Aorta (tissue), 5 donors: ENCODE measurements at regions not wholly inside any gene's neighbourhood (a gene's known extent, or its start where the extent isn't known, plus 50 kb on each side); places are given as distances from the start of the nearest gene placed in this dataset.

Source experiments
- ATAC-seq: fragments of 200-7000 bp; cut with Tn5 transposase; one replicate; pipeline ENCODE4 v1.9.1; 2022; ENCODE audit warnings: moderate library complexity; ENCODE audit not compliant: low FRiP score
- DNase-seq, 2 donors: peaks; one replicate each; pipeline ENCODE4 v3.0.0-alpha.2; 2020
- H3K27ac ChIP-seq, 2 donors: one replicate each; pipeline ENCODE4 v1.5.1; 2013; ENCODE audit warnings: low read length in 2 of 2, mild to moderate bottlenecking in 2 of 2, moderate library complexity in 2 of 2, control low read depth in 1 of 2, inconsistent platforms in 1 of 2, low read depth in 1 of 2
- H3K27me3 ChIP-seq, 2 donors: one replicate each; pipeline ENCODE4 v1.6.1; 2013; ENCODE audit warnings: control low read depth in 1 of 2, low read length in 1 of 2, mild to moderate bottlenecking in 1 of 2, moderate library complexity in 1 of 2; ENCODE audit not compliant: insufficient read depth in 2 of 2, control insufficient read depth in 1 of 2
- H3K36me3 ChIP-seq, 2 donors: one replicate each; pipeline ENCODE4 v1.6.1; 2013; ENCODE audit warnings: control low read depth in 1 of 2, low read length in 1 of 2, mild to moderate bottlenecking in 1 of 2; ENCODE audit not compliant: insufficient read depth in 2 of 2, control insufficient read depth in 1 of 2
- H3K4me1 ChIP-seq, 2 donors: one replicate each; pipeline ENCODE4 v1.6.1; 2013; ENCODE audit warnings: low read length in 2 of 2, control low read depth in 1 of 2, mild to moderate bottlenecking in 1 of 2, moderate library complexity in 1 of 2; ENCODE audit not compliant: insufficient read depth in 2 of 2, control insufficient read depth in 1 of 2
- H3K4me3 ChIP-seq, 2 donors: one replicate each; pipeline ENCODE4 v1.5.1; 2013; ENCODE audit warnings: low read length in 2 of 2, control low read depth in 1 of 2, mild to moderate bottlenecking in 1 of 2
- H3K9me3 ChIP-seq: one replicate; pipeline ENCODE4 v1.6.1; 2013; ENCODE audit warnings: mild to moderate bottlenecking, low read length; ENCODE audit not compliant: control insufficient read depth
- WGBS, 2 donors: extraction: QIAGEN DNeasy Blood & Tissue Kit; methylation state at CpG; one replicate each; pipeline ENCODE4 v1.1.7; 2013; 5-methylcytosine and 5-hydroxymethylcytosine counted together
- intact Hi-C, 2 donors: fragments of 100-400 bp; cut with DNase I; formaldehyde crosslinking; loops; one replicate each; pipeline versions ENCODE4 v1.14.2 to v1.15.0; 2022
- donor health status: healthy with polysubstance abuse.
- donor health status: Bipolar disorder and iron deficiency.
- donor health status: DM: no; HTN: no; CAD: no.
- donor health status: DM: no; HTN: no; CAD: no.
- donor health status: DM: yes; HTN: yes; CAD: no.

DNA sequence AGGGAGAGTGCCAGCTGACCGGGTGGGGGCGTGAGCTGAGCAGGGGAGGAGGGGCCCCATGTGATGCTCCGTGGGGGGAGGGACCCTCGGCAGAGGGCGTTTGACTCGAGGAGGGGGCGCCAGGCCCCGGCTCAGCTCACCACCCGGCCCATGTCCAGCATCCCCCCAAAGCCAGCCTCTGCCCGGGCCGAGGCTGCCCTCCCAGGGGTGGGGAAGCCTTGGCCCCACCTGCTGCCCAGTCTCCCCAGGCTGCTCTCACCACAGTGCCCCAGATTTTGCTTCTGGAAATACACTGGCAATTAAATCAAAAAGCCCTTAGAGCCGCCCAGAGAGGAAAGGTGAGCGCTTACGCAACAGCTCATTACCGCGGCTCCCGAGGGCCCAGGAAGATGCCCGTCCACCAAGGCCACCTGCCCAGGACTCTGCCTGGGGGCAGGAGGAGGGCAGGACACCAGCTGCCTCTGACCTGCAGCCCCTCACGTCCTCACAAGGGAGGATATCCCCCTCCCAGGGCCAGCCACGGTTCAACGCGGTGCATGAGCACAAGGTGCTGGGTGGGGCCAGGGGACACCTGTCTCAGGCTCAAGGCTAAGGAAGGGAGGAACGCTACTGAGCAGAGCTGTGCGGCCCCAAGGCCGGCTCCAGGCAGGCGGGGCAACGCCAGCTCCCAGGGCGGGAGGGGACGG, 70.0 kb upstream of the INPP5A start:
- DNase-seq (peak; percentile 40 to 70), ATAC-seq (no peak)
- Histone ChIP-seq H3K27ac (no peak overlapping the region), H3K9me3 (no peaks in the 10 kb centered on the region), H3K27me3 (no peaks in the 10 kb centered on the region), H3K4me1 (no peaks in the 10 kb centered on the region), H3K36me3 (no peaks in the 10 kb centered on the region), H3K4me3 (no peak overlapping the region)
- intact Hi-C loops, result loop anchor here in 1 of 2 donors (5.0 kb wide), 1 partner anchor 35 kb away; no protein-coding TSS in a partner anchor
- 89 to 90% methylated on average over 29 of the region's 29 CpGs for WGBS, 2 donors

DNA sequence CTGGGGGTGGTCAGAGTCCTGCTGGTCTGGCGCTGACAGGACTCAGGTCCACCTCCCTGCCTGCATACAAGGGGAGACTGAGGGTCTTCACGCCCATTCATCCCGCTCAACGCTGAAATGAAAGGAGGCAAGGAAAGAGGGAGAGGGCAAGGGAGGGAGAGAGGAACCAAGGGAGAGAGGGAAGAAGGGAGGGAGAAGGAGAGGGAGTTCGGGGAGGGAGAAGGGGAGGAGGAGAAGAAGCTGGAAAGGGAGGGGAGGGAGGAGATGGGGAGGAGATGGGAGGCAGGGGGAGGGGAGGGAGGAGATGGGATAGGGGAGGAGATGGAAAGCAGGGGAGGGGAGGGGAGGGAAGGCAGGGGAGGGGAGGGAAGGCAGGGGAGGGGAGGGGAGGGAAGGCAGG, 69.4 kb upstream of the INPP5A start:
- no peaks in the 10 kb centered on the region for H3K9me3 ChIP-seq
- DNase-seq (no peak), ATAC-seq (no peak)
- no peak overlapping the region for H3K27ac ChIP-seq
- H3K36me3 ChIP-seq, result no peaks in the 10 kb centered on the region
- intact Hi-C loops, result loop anchor here in 1 of 2 donors (5.0 kb wide), 1 partner anchor 34 kb away; no protein-coding TSS in a partner anchor
- no peaks in the 10 kb centered on the region for H3K27me3 ChIP-seq
- no peaks in the 10 kb centered on the region for H3K4me1 ChIP-seq
- WGBS, 2 donors, result 72 to 79% methylated on average over 5 of the region's 5 CpGs
- no peak overlapping the region for H3K4me3 ChIP-seq

DNA sequence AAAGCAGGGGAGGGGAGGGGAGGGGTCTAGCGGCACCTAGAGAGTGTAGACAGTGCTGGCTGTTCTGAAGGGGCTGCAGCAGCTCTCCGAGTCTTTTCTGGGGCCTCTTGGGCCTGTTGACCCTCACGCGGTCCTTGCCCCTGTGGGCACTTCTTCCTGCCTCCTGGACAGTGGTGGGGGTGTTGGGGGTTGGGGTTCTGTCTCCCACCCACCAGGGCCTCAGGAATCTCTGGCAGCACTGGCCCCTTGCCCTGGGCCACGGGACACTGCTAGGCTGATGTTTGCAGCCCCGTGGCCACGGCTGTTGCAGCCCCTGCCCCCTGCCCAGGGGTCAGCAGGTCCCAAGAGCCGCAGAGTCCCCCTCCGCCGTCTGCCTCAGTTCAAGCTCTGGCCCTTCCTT, 68.9 kb upstream of the INPP5A start:
- ATAC-seq, result no peak
- no peak overlapping the region for H3K4me3 ChIP-seq
- intact Hi-C loops, result loop anchor here in 1 of 2 donors (5.0 kb wide), 1 partner anchor 34 kb away; no protein-coding TSS in a partner anchor
- 94 to 96% methylated on average over 8 to 10 of the region's 10 CpGs for WGBS, 2 donors
- H3K36me3 ChIP-seq, result no peaks in the 10 kb centered on the region
- no peaks in the 10 kb centered on the region for H3K4me1 ChIP-seq
- peak; percentile 35 to 48 for DNase-seq
- no peaks in the 10 kb centered on the region for H3K27me3 ChIP-seq
- no peak overlapping the region for H3K27ac ChIP-seq
- H3K9me3 ChIP-seq, result no peaks in the 10 kb centered on the region

DNA sequence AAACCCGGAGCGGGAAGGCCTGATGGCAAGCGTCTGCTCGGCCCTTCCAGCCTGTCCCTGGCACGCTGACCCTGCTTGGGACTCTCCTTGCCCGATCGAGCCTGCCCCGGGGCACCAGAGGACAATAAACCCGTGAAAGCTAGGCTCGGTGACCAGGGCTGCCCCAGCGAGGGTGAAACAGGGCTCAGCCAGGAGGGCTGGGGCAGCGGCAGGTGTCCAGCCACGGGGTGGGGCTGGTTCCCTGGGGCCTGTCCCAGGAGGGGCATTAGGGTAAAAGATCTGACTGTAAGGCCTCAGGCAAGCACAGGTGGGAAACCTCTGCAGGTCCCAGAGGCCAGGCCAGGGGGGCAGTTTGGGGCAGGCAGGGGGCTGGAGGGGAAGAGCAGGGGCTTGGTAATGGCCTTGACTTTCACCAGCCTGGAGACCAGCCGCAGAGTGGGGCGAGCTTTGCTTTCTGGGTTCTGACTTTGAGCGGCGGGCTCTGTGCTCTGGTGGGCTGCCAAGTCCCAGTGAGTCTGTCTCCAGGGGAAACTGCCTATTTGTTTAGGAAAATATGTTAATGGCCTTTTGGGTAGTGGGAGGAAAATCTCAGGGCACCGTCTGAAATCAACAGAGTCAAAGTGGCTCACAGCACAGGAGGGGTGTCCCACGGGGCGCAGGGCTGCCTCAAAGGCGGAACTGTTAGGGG, 68.2 kb upstream of the INPP5A start:
- 37 to 41% methylated on average over 21 of the region's 21 CpGs for WGBS, 2 donors
- H3K4me3 ChIP-seq, result no peak overlapping the region
- no peaks in the 10 kb centered on the region for H3K36me3 ChIP-seq
- H3K27me3 ChIP-seq, result no peaks in the 10 kb centered on the region
- H3K4me1 ChIP-seq, result no peaks in the 10 kb centered on the region
- H3K9me3 ChIP-seq, result no peaks in the 10 kb centered on the region
- intact Hi-C loops, result loop anchor here in 1 of 2 donors (5.0 kb wide), 1 partner anchor 33 kb away; no protein-coding TSS in a partner anchor
- ATAC-seq (no peak), DNase-seq (peak; percentile 67 to 84)
- H3K27ac ChIP-seq, result no peak overlapping the region

DNA sequence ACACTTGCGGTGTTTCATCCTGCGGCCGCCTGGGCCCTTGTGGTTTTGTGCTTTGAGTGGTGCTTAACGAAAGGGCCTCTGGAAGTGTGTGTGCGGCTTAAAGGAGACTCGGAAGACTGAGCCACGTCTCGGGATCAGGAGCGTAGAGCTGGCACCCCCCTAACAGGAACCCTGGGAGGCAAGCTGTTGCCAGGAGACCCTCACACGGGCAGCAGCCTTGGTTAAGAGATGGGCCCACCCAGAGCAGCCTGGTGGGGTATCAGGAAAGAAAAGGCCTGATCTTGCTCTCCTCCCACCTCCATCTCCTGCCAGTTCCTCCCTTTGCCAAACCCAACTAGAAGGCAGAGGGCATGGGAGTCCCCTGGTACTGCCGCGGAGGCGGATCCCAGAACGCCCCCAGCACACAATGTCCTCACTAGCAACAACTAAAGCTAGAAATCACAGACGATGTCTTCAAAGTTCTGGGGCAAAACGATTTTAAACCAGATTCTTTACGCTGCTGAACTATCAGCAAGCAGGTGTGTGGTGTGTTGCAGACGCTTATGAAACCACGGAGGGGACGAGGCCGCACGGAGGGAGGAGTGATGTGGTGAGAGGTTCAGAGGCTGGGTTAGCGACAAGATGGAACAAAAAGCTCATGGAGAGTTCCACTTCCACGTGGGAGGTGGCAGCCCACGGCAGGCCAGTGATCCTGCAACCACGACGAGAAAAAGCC, 67.0 kb upstream of the INPP5A start:
- H3K4me3 ChIP-seq, result no peak overlapping the region
- no peaks in the 10 kb centered on the region for H3K9me3 ChIP-seq
- no peak overlapping the region for H3K27ac ChIP-seq
- intact Hi-C loops, result no loop called here
- DNase-seq (peak; percentile 27 to 69), ATAC-seq (no peak)
- 89 to 90% methylated on average over 27 of the region's 27 CpGs for WGBS, 2 donors
- no peaks in the 10 kb centered on the region for H3K36me3 ChIP-seq
- no peaks in the 10 kb centered on the region for H3K4me1 ChIP-seq
- H3K27me3 ChIP-seq, result no peaks in the 10 kb centered on the region

DNA sequence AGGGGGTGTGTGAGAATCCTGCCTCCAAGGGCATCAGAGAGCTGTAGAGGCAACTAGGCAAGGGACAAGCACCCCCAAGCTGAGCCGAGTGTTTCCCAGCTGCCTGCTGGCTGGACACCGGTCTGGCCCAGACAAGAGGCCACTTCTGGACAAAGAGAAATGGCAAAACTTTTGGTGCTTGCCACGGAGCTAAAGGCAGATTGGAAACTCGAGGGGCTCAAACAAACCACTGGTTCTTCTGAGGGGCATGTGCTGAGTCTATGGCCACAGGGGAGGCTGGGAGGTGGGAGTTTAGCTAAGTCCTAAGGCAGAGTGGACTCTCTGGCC, 66.5 kb upstream of the INPP5A start:
- WGBS, 2 donors, result 94 to 97% methylated on average over 4 of the region's 4 CpGs
- no peaks in the 10 kb centered on the region for H3K27me3 ChIP-seq
- ATAC-seq (no peak), DNase-seq (peak in 1 of 2 donors; percentile 16)
- H3K4me3 ChIP-seq, result no peak overlapping the region
- no peaks in the 10 kb centered on the region for H3K9me3 ChIP-seq
- H3K4me1 ChIP-seq, result no peaks in the 10 kb centered on the region
- intact Hi-C loops, result no loop called here
- H3K27ac ChIP-seq, result no peak overlapping the region
- no peaks in the 10 kb centered on the region for H3K36me3 ChIP-seq

DNA sequence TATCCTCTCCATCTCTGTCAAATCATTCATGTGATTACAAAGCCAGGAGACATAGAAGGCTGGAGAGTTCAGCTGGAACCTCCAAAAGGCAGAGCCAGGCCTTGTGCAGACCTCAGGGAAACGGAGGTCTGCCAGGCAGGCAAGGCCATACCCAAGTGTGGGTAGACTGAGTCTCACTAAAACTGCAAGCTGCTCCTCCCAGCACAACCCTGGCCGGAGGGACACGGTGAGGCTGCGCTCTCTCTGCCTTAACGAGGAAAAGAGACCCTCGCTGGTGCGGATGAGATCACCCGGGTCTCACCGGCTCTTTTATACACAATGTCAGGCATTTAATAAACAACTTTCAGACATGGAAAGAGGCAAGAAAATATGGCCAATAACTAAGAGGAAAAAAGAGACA, 66.1 kb upstream of the INPP5A start:
- H3K4me3 ChIP-seq, result no peak overlapping the region
- no peak overlapping the region for H3K27ac ChIP-seq
- H3K36me3 ChIP-seq, result no peaks in the 10 kb centered on the region
- intact Hi-C loops, result no loop called here
- H3K4me1 ChIP-seq, result no peaks in the 10 kb centered on the region
- DNase-seq, result peak in 1 of 2 donors; percentile 19
- no peaks in the 10 kb centered on the region for H3K9me3 ChIP-seq
- 97 to 99% methylated on average over 9 of the region's 9 CpGs for WGBS, 2 donors
- H3K27me3 ChIP-seq, result no peaks in the 10 kb centered on the region
- ATAC-seq, result no peak

- 58 to 67% methylated on average over 1 of the region's 1 CpG for WGBS, 2 donors
- H3K4me3 ChIP-seq, result no peak overlapping the region
- no peaks in the 10 kb centered on the region for H3K27me3 ChIP-seq
- no peak overlapping the region for H3K27ac ChIP-seq
- intact Hi-C loops, result no loop called here
- no peaks in the 10 kb centered on the region for H3K4me1 ChIP-seq
- H3K36me3 ChIP-seq, result no peaks in the 10 kb centered on the region
- H3K9me3 ChIP-seq, result no peaks in the 10 kb centered on the region
- DNase-seq, result no peak
- no peak for ATAC-seq
These were observed 62.5 kb upstream of the INPP5A start for GRCh38 chr10:132475086-132475485.
